Left lung (tissue), 4 donors: ENCODE measurements at regions not wholly inside any gene's neighbourhood (a gene's known extent, or its start where the extent isn't known, plus 50 kb on each side); places are given as distances from the start of the nearest gene placed in this dataset.
"Not testable (repeated sequence)": the region's sequence is repeated elsewhere in the genome, so short reads cannot be mapped to it uniquely, and the experiment has no call there.

ENCODE experiments used
- ATAC-seq: fragments of 200-7000 bp; cut with Tn5 transposase; one replicate; pipeline ENCODE4 v1.9.1; 2020; ENCODE audit warnings: moderate library complexity
- DNase-seq, 4 donors: peaks; one replicate each; pipeline ENCODE4 v3.0.0-alpha.2; 2013 to 2020
- H3K27ac ChIP-seq, 2 donors: fragments of 200-600 bp; sonication (generic) in 1 of 2; one replicate each; pipeline versions ENCODE4 v1.5.0 to v1.8.0; 2020 to 2021
- H3K27me3 ChIP-seq, 2 donors: fragments of 200-600 bp; sonication (generic) in 1 of 2; one replicate each; pipeline versions ENCODE4 v1.5.0 to v1.8.0; 2020 to 2021
- H3K36me3 ChIP-seq, 2 donors: fragments of 200-600 bp; sonication (generic) in 1 of 2; one replicate each; pipeline versions ENCODE4 v1.5.0 to v1.8.0; 2020 to 2021
- H3K4me1 ChIP-seq, 2 donors: fragments of 200-600 bp; one replicate each; pipeline ENCODE4 v1.8.0; 2021
- H3K4me3 ChIP-seq, 2 donors: fragments of 200-600 bp; sonication (generic) in 1 of 2; one replicate each; pipeline versions ENCODE4 v1.5.0 to v1.8.0; 2020 to 2021; ENCODE audit warnings: mild to moderate bottlenecking in 1 of 2
- H3K9me3 ChIP-seq, 2 donors: fragments of 200-600 bp; sonication (generic) in 1 of 2; one replicate each; pipeline versions ENCODE4 v1.5.0 to v1.8.0; 2020 to 2021
- CTCF ChIP-seq, 2 donors: fragments of 200-600 bp; sonication (generic) in 1 of 2; IDR thresholded peaks; one replicate each; pipeline versions ENCODE4 v1.5.0 to v1.8.0; 2021; ENCODE audit warnings: antibody characterized with exemption in 2 of 2
- intact Hi-C, 2 donors: fragments of 100-400 bp; cut with DNase I; formaldehyde crosslinking; loops; one replicate each; pipeline versions ENCODE4 v1.11.2 to v1.14.2; 2022
- donor health status: DM: no; HTN: yes; CAD: no.
- donor health status: DM: no; HTN: no; CAD: no.

DNA sequence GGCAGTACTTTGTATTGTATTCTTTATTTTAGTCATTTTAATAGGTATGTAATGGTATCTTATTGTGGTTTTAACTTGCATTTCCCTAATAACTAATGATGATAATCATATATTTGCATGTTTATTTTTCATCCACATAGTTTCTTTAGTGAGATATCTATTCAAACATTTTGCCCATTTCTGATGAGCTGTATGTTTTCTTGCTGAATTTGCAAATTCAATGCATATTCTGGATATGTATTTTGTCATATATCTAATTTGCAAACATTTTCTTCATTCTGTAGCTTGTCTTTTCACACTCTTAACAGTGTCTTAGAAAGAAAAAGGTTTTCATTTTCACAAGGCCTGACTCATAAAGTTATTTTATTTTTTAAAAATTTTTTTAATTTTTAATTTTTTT, 372.1 kb downstream of the ZNF674 start:
- Histone ChIP-seq H3K4me1 (no peaks in the 10 kb centered on the region), H3K4me3 (no peak overlapping the region), H3K27ac (no peak overlapping the region), H3K9me3 (no peaks in the 10 kb centered on the region), H3K36me3 (no peaks in the 10 kb centered on the region), H3K27me3 (no peaks in the 10 kb centered on the region)
- TF ChIP-seq CTCF (IDR thresholded peaks at IDR 0.05): no peak
- DNase-seq (no peak), ATAC-seq (no peak)
- intact Hi-C loops: no loop called here

- ATAC-seq, DNase-seq, intact Hi-C loops, H3K9me3 ChIP-seq, H3K4me1 ChIP-seq, H3K27me3 ChIP-seq, H3K36me3 ChIP-seq, H3K27ac ChIP-seq, H3K4me3 ChIP-seq: not testable (repeated sequence)
Measured at GRCh38 chrX:46171457-46171856, 373.8 kb downstream of the ZNF674 start.

DNA sequence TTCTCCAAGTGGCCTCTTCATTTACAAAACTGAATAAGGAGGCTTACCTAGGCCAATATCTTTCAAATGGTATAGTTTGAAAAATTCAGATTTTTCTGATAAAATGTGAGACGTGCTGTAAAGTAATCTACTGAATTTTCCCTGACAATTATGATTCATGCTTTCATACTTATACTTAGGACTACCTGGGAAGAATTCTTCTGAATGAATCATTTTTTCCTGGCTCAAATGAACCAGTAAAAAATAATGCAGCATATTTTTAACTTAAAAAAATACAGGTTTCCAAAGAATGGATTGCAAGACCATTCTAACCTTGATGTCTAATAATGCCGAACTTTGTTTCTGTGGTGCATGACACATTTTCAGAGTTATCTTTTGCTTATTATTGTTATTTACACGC, 375.4 kb downstream of the ZNF674 start:
- no peaks in the 10 kb centered on the region for H3K36me3 ChIP-seq
- no peaks in the 10 kb centered on the region for H3K27me3 ChIP-seq
- intact Hi-C loops: no loop called here
- H3K27ac ChIP-seq: no peak overlapping the region
- H3K4me3 ChIP-seq: no peak overlapping the region
- DNase-seq (no peak), ATAC-seq (no peak)
- no peaks in the 10 kb centered on the region for H3K4me1 ChIP-seq
- no peak for TF ChIP-seq CTCF (IDR thresholded peaks at IDR 0.05)
- H3K9me3 ChIP-seq: no peaks in the 10 kb centered on the region

- Histone ChIP-seq H3K36me3 (no peaks in the 10 kb centered on the region), H3K27me3 (no peaks in the 10 kb centered on the region), H3K9me3 (no peaks in the 10 kb centered on the region), H3K4me3 (no peak overlapping the region), H3K4me1 (no peaks in the 10 kb centered on the region), H3K27ac (no peak overlapping the region)
- intact Hi-C loops: no loop called here
- ATAC-seq (peak; percentile 26), DNase-seq (peak in 3 of 4 donors; percentile 34 to 52 (median 39))
- TF ChIP-seq CTCF (IDR thresholded peaks at IDR 0.05): no peak
Measured at GRCh38 chrX:46168254-46168653, 377.0 kb downstream of the ZNF674 start.

DNA sequence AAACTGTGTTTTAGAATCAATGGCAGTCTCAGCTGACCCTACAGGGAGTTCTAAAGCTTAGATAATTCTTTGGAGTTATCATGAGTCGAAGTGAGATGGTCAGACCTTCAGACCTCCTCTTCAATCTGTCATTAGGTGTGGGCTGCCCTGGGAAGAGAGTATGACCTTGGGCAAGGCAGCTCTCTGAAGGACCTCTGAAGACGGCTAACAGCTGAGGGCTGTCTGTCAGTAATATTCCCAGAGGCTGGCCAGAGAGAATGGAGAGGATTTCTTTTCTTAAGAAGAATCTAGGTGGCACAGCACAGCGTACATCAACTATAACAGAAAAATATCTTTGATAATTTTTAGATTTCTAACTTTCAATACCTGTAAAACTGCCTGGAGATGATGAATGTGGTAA, 379.4 kb downstream of the ZNF674 start:
- Histone ChIP-seq H3K36me3 (no peaks in the 10 kb centered on the region), H3K27me3 (no peaks in the 10 kb centered on the region), H3K4me3 (no peak overlapping the region), H3K4me1 (no peaks in the 10 kb centered on the region), H3K27ac (no peak overlapping the region), H3K9me3 (no peaks in the 10 kb centered on the region)
- intact Hi-C loops: no loop called here
- TF ChIP-seq CTCF (IDR thresholded peaks at IDR 0.05): no peak
- DNase-seq (no peak), ATAC-seq (no peak)

- DNase-seq (no peak), ATAC-seq (no peak)
- no peaks in the 10 kb centered on the region for H3K4me1 ChIP-seq
- H3K27me3 ChIP-seq: no peaks in the 10 kb centered on the region
- no peak overlapping the region for H3K4me3 ChIP-seq
- TF ChIP-seq CTCF (IDR thresholded peaks at IDR 0.05): no peak
- intact Hi-C loops: no loop called here
- no peaks in the 10 kb centered on the region for H3K9me3 ChIP-seq
- H3K27ac ChIP-seq: no peak overlapping the region
- H3K36me3 ChIP-seq: no peaks in the 10 kb centered on the region
Measured at GRCh38 chrX:46165411-46165810, 379.8 kb downstream of the ZNF674 start.
